ENCODE measurements at regions not wholly inside any gene's neighbourhood (a gene's known extent, or its start where the extent isn't known, plus 50 kb on each side); places are given as distances from the start of the nearest gene placed in this dataset.

DNA sequence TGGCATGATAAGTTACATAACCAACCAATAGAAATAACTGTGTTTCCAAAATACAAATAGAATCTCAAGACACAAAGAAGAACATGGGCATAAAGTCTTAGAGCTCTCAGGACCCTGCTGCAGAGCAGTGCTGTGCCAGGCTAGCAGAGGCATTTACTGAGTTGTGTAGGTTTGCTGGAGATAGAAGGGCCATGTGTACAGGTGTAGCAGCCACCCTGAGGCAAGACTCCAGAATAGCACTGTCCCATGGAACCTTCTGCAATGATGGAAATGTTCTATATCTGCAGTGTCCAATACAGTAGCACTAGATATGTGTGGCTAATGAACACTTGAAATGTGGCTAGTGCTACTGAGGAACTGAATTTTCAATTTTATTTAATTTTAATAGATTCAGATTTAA, 267.0 kb upstream of the UMPS start:
- TF ChIP-seq, protein P1, sequence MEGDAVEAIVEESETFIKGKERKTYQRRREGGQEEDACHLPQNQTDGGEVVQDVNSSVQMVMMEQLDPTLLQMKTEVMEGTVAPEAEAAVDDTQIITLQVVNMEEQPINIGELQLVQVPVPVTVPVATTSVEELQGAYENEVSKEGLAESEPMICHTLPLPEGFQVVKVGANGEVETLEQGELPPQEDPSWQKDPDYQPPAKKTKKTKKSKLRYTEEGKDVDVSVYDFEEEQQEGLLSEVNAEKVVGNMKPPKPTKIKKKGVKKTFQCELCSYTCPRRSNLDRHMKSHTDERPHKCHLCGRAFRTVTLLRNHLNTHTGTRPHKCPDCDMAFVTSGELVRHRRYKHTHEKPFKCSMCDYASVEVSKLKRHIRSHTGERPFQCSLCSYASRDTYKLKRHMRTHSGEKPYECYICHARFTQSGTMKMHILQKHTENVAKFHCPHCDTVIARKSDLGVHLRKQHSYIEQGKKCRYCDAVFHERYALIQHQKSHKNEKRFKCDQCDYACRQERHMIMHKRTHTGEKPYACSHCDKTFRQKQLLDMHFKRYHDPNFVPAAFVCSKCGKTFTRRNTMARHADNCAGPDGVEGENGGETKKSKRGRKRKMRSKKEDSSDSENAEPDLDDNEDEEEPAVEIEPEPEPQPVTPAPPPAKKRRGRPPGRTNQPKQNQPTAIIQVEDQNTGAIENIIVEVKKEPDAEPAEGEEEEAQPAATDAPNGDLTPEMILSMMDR (IDR thresholded peaks at IDR 0.05; ENCODE audit: extremely low read depth in 1 of 2, insufficient read depth in 1 of 2, low read depth in 1 of 2, low read length in 2 of 2) = no peak
- TF ChIP-seq POLR2A (IDR thresholded peaks at IDR 0.05; ENCODE audit: low read depth, low read length) = no peak
- TF ChIP-seq FOS (IDR thresholded peaks at IDR 0.05; ENCODE audit: borderline replicate concordance, insufficient read depth, low read length) = no peak
- no peak for TF ChIP-seq EZH2 (IDR thresholded peaks at IDR 0.05; ENCODE audit: borderline replicate concordance, low read depth, low read length, severe bottlenecking)
- no peak for TF ChIP-seq POLR2AphosphoS5 (IDR thresholded peaks at IDR 0.05; ENCODE audit: insufficient read depth, low read depth, low read length)
